HS-27A (cell line): ENCODE measurements at regions not wholly inside any gene's neighbourhood (a gene's known extent, or its start where the extent isn't known, plus 50 kb on each side); places are given as distances from the start of the nearest gene placed in this dataset.
"Not testable (repeated sequence)": the region's sequence is repeated elsewhere in the genome, so short reads cannot be mapped to it uniquely, and the experiment has no call there.

Source experiments
- DNase-seq: peaks from one replicate; pipeline ENCODE4 v3.0.0-alpha.2; 2012; ENCODE audit warnings: low read depth, missing footprints

GRCh38 chr5:108444130-108444529 is 62.2 kb upstream of the FBXL17 start:
- not testable (repeated sequence) for DNase-seq

GRCh38 chr5:108442063-108442651 is 60.3 kb upstream of the FBXL17 start:
- DNase-seq, result not testable (repeated sequence)

- no peak for DNase-seq
These were observed 55.5 kb upstream of the FBXL17 start for GRCh38 chr5:108437425-108437824.

GRCh38 chr5:108436696-108437095 is 54.8 kb upstream of the FBXL17 start:
- no peak for DNase-seq

- DNase-seq, result no peak
These were observed 51.7 kb upstream of the FBXL17 start for GRCh38 chr5:108433600-108433999.

- DNase-seq, result no peak
These were observed 50.1 kb upstream of the FBXL17 start for GRCh38 chr5:108432024-108432423.
